HFFc6 (cell line): ENCODE measurements at regions not wholly inside any gene's neighbourhood (a gene's known extent, or its start where the extent isn't known, plus 50 kb on each side); places are given as distances from the start of the nearest gene placed in this dataset.

Source experiments
- DNase-seq: peaks from one replicate; pipeline ENCODE4 v3.0.0-alpha.2; 2018
- H3K27ac Mint-ChIP-seq: 2 replicates; pipeline ENCODE4 v1.8.0; 2020; ENCODE audit warnings: mild to moderate bottlenecking, mixed read lengths
- H3K27me3 Mint-ChIP-seq: 2 replicates; pipeline ENCODE4 v1.8.0; 2021; ENCODE audit warnings: mild to moderate bottlenecking, moderate library complexity, mixed read lengths; ENCODE audit not compliant: insufficient read depth
- H3K36me3 Mint-ChIP-seq: 2 replicates; pipeline ENCODE4 v1.8.0; 2021; ENCODE audit warnings: low read depth, mixed read lengths
- H3K4me1 Mint-ChIP-seq: 2 replicates; pipeline ENCODE4 v1.8.0; 2020; ENCODE audit warnings: low read depth, mixed read lengths
- H3K4me3 Mint-ChIP-seq: 2 replicates; pipeline ENCODE4 v1.8.0; 2020; ENCODE audit warnings: mild to moderate bottlenecking, moderate library complexity, mixed read lengths
- H3K9me3 Mint-ChIP-seq: 2 replicates; pipeline ENCODE4 v1.8.0; 2020; ENCODE audit warnings: mild to moderate bottlenecking, mixed read lengths
- TF ChIP-seq, protein P1 (sequence below): fragments of 200-600 bp; sonication (generic); IDR thresholded peaks from 2 replicates; pipeline ENCODE4 v1.5.0; 2021; ENCODE audit warnings: antibody characterized with exemption, mild to moderate bottlenecking

GRCh38 chr1:165034136-165034809, 322.2 kb downstream of the LMX1A start:
- H3K27me3 Mint-ChIP-seq, result no peaks in the 10 kb centered on the region
- H3K36me3 Mint-ChIP-seq, result no peaks in the 10 kb centered on the region
- no peak overlapping the region for H3K27ac Mint-ChIP-seq
- no peaks in the 10 kb centered on the region for H3K4me1 Mint-ChIP-seq
- TF ChIP-seq, protein P1, sequence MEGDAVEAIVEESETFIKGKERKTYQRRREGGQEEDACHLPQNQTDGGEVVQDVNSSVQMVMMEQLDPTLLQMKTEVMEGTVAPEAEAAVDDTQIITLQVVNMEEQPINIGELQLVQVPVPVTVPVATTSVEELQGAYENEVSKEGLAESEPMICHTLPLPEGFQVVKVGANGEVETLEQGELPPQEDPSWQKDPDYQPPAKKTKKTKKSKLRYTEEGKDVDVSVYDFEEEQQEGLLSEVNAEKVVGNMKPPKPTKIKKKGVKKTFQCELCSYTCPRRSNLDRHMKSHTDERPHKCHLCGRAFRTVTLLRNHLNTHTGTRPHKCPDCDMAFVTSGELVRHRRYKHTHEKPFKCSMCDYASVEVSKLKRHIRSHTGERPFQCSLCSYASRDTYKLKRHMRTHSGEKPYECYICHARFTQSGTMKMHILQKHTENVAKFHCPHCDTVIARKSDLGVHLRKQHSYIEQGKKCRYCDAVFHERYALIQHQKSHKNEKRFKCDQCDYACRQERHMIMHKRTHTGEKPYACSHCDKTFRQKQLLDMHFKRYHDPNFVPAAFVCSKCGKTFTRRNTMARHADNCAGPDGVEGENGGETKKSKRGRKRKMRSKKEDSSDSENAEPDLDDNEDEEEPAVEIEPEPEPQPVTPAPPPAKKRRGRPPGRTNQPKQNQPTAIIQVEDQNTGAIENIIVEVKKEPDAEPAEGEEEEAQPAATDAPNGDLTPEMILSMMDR, result no peak
- no peaks in the 10 kb centered on the region; the same call in 1 of the 2 replicates for H3K9me3 Mint-ChIP-seq
- DNase-seq, result no peak
- no peak overlapping the region for H3K4me3 Mint-ChIP-seq

- Mint-ChIP-seq H3K9me3 (no peaks in the 10 kb centered on the region; the same call in none of the 2 replicates), H3K4me3 (no peak overlapping the region)
- TF ChIP-seq, protein P1, result no peak
Observed at GRCh38 chr1:165031001-165031400, 325.5 kb downstream of the LMX1A start.

DNA sequence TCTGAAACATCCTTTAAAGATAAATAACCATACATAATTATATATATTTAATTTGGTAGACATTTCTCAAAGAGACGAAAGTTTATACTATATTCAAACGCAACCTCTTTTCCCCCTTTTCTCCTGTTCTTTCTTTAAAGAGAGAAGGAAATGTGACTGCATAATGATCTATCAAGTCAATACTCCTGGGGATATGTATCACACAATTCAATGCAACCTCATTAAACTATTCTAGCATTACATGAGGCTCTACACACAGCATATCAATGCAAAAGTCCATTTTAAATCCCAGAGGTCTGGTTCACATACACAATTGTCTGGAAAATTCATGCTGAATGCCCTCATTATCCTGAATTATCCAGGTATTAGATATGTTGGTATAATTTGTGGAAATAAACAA, 330.7 kb downstream of the LMX1A start:
- H3K9me3 Mint-ChIP-seq, result peaks cover 4% of the 10 kb centered on the region
- H3K27me3 Mint-ChIP-seq, result no peaks in the 10 kb centered on the region
- H3K4me1 Mint-ChIP-seq, result no peaks in the 10 kb centered on the region
- DNase-seq, result no peak
- no peak overlapping the region for H3K4me3 Mint-ChIP-seq
- H3K36me3 Mint-ChIP-seq, result no peaks in the 10 kb centered on the region
- TF ChIP-seq, protein P1, result no peak
- no peak overlapping the region for H3K27ac Mint-ChIP-seq

More at GRCh38 chr1:165031001-165031400, 325.5 kb downstream of the LMX1A start:
- no peaks in the 10 kb centered on the region for H3K27me3 Mint-ChIP-seq
- H3K27ac Mint-ChIP-seq, result no peak overlapping the region
- DNase-seq, result no peak
- H3K4me1 Mint-ChIP-seq, result no peaks in the 10 kb centered on the region
- H3K36me3 Mint-ChIP-seq, result no peaks in the 10 kb centered on the region

- DNase-seq, result no peak
- no peak overlapping the region for H3K4me3 Mint-ChIP-seq
- no peaks in the 10 kb centered on the region for H3K27me3 Mint-ChIP-seq
- H3K9me3 Mint-ChIP-seq, result peaks cover 23% of the 10 kb centered on the region
- no peaks in the 10 kb centered on the region for H3K4me1 Mint-ChIP-seq
- H3K36me3 Mint-ChIP-seq, result no peaks in the 10 kb centered on the region
- no peak overlapping the region for H3K27ac Mint-ChIP-seq
- TF ChIP-seq, protein P1, result no peak
Observed at GRCh38 chr1:165014753-165015152, 341.8 kb downstream of the LMX1A start.

GRCh38 chr1:165011991-165012531, 344.5 kb downstream of the LMX1A start:
- H3K27ac Mint-ChIP-seq, result no peak overlapping the region
- peaks cover 7% of the 10 kb centered on the region for H3K9me3 Mint-ChIP-seq
- no peak overlapping the region for H3K4me3 Mint-ChIP-seq
- TF ChIP-seq, protein P1, result no peak
- DNase-seq, result no peak
- H3K4me1 Mint-ChIP-seq, result no peaks in the 10 kb centered on the region
- H3K27me3 Mint-ChIP-seq, result no peaks in the 10 kb centered on the region
- no peaks in the 10 kb centered on the region for H3K36me3 Mint-ChIP-seq
